ENCODE measurements at regions not wholly inside any gene's neighbourhood (a gene's known extent, or its start where the extent isn't known, plus 50 kb on each side); places are given as distances from the start of the nearest gene placed in this dataset.

GRCh38 chr1:34518146-34518699, 236.6 kb upstream of the GJB5 start:
- DNase-seq = no peak

GRCh38 chr1:34520111-34520510, 234.7 kb upstream of the GJB5 start:
- DNase-seq = no peak

GRCh38 chr1:34524783-34525182, 230.1 kb upstream of the GJB5 start:
- DNase-seq = no peak

- no peak for DNase-seq
These were observed 224.7 kb upstream of the GJB5 start for GRCh38 chr1:34529935-34530859.

GRCh38 chr1:34532113-34532512, 222.7 kb upstream of the GJB5 start:
- no peak for DNase-seq

GRCh38 chr1:34538481-34538880, 216.4 kb upstream of the GJB5 start:
- no peak for DNase-seq

GRCh38 chr1:34547046-34547674, 207.7 kb upstream of the GJB5 start:
- no peak for DNase-seq

GRCh38 chr1:34549199-34549598, 205.6 kb upstream of the GJB5 start:
- DNase-seq = no peak

GRCh38 chr1:34578306-34578705, 176.5 kb upstream of the GJB5 start:
- DNase-seq = no peak

GRCh38 chr1:34582356-34582755, 172.5 kb upstream of the GJB5 start:
- DNase-seq = no peak

GRCh38 chr1:34587761-34588160, 167.1 kb upstream of the GJB5 start:
- no peak for DNase-seq

- peak; percentile 76 for DNase-seq
These were observed 164.6 kb upstream of the GJB5 start for GRCh38 chr1:34590211-34590623.

GRCh38 chr1:34591751-34592629, 162.9 kb upstream of the GJB5 start:
- DNase-seq = no peak

- peak; percentile 4 for DNase-seq
These were observed 156.9 kb upstream of the GJB5 start for GRCh38 chr1:34597877-34598514.

GRCh38 chr1:34602907-34603306, 151.9 kb upstream of the GJB5 start:
- DNase-seq = no peak

GRCh38 chr1:34603594-34603993, 151.3 kb upstream of the GJB5 start:
- DNase-seq = no peak

GRCh38 chr1:34606504-34606903, 148.3 kb upstream of the GJB5 start:
- DNase-seq = no peak

- no peak for DNase-seq
These were observed 144.8 kb upstream of the GJB5 start for GRCh38 chr1:34610063-34610462.

GRCh38 chr1:34611571-34611970, 143.3 kb upstream of the GJB5 start:
- no peak for DNase-seq

GRCh38 chr1:34612091-34612827, 142.6 kb upstream of the GJB5 start:
- no peak for DNase-seq

GRCh38 chr1:34617321-34618118, 137.3 kb upstream of the GJB5 start:
- DNase-seq = no peak
